ENCODE measurements at regions not wholly inside any gene's neighbourhood (a gene's known extent, or its start where the extent isn't known, plus 50 kb on each side); places are given as distances from the start of the nearest gene placed in this dataset.

DNA sequence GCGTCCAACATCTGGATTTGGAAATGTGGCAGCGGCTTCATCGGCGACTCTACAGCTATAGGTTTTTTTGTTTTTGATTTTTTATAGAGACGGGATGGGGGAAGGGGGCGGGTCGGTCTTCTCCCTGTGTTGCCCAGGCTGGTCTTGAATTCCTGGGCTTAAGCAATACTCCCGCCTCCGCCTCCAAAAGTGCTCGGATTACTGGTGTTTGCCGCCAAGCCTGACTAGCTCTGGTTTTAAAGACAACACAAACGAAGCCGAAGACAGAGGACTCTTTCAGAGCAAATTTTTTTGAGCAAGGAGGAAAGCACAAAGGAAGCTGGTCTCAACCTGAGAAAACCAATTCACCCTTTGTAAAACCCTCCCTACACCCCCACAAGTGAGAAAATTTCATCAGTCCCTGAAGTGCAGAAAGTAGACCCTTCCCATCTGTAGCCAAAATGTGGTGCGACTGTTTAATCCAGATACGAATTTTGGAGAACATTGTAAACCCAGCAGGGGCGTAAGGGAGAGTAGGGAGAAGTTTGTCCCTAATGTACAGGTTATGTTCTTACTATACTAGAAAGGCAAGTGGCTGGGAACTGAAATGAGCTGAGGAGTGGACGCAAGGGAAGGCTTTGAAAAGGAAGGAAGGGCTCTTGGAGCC is 185.9 kb downstream of the TRIM27 start:
- H3K4me3 Mint-ChIP-seq: peak overlapping the region in 2 of 3 experiments; percentile 14 to 32
- H3K9me3 Mint-ChIP-seq: peaks cover 24% of the 10 kb centered on the region
- peaks cover 6% of the 10 kb centered on the region for H3K4me1 Mint-ChIP-seq
- peaks cover 4% of the 10 kb centered on the region for H3K36me3 Mint-ChIP-seq (ENCODE audit: low read depth)
- peaks cover 86% of the 10 kb centered on the region for H3K27me3 Mint-ChIP-seq (ENCODE audit: low read depth)
- TF ChIP-seq, protein P1, sequence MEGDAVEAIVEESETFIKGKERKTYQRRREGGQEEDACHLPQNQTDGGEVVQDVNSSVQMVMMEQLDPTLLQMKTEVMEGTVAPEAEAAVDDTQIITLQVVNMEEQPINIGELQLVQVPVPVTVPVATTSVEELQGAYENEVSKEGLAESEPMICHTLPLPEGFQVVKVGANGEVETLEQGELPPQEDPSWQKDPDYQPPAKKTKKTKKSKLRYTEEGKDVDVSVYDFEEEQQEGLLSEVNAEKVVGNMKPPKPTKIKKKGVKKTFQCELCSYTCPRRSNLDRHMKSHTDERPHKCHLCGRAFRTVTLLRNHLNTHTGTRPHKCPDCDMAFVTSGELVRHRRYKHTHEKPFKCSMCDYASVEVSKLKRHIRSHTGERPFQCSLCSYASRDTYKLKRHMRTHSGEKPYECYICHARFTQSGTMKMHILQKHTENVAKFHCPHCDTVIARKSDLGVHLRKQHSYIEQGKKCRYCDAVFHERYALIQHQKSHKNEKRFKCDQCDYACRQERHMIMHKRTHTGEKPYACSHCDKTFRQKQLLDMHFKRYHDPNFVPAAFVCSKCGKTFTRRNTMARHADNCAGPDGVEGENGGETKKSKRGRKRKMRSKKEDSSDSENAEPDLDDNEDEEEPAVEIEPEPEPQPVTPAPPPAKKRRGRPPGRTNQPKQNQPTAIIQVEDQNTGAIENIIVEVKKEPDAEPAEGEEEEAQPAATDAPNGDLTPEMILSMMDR (IDR thresholded peaks at IDR 0.05; ENCODE audit: unreplicated experiment in 3 of 3): no peak
- H3K27ac Mint-ChIP-seq: no peak overlapping the region

DNA sequence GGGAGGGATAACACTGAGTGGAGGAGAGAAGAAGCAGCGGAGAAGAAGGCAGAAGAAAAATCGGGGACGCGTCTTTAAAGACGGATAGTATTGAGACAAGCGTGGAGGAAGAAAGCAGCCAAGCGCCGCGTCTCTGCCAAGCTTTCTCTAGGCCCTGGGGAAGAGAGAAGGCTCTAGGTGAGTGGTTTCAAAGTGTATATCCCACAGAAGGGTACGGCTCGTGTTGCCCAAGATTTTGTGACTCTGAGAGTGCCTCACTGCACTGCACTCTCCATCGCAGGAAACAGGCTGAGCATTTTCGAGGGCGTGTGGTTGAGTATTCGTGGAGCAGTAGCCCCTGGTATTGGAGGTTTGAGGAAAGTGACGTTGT is 185.4 kb downstream of the TRIM27 start:
- H3K4me1 Mint-ChIP-seq: peaks cover 6% of the 10 kb centered on the region
- peaks cover 86% of the 10 kb centered on the region for H3K27me3 Mint-ChIP-seq (ENCODE audit: low read depth)
- peak overlapping the region in 2 of 3 experiments; percentile 14 to 32 for H3K4me3 Mint-ChIP-seq
- no peak overlapping the region for H3K27ac Mint-ChIP-seq
- TF ChIP-seq, protein P1 (IDR thresholded peaks at IDR 0.05; ENCODE audit: unreplicated experiment in 3 of 3): no peak
- H3K9me3 Mint-ChIP-seq: peaks cover 24% of the 10 kb centered on the region
- H3K36me3 Mint-ChIP-seq (ENCODE audit: low read depth): peaks cover 4% of the 10 kb centered on the region

DNA sequence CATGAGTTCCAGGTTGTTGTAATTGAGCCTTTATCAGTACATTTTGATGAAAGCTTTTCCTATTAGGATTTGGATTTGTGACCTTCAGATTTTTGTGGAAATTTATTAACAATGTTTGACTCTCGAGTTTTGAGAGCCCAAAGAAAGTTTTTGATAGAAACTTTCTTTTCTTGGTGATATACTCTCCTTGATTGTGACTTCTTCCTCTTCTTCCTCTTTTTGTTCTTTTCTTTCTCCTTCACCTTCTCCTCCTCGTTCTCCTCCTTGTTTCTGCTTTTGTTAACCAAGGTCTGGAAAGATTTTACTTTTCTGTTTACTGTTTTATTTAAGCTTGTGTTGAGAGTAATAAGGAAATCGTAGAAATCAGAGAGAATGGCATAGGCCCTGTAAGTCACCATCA is 182.4 kb downstream of the TRIM27 start:
- Mint-ChIP-seq H3K4me1 (peaks cover 6% of the 10 kb centered on the region), H3K27me3 (ENCODE audit: low read depth) (peaks cover 86% of the 10 kb centered on the region), H3K27ac (no peak overlapping the region), H3K9me3 (peaks cover 23% of the 10 kb centered on the region), H3K4me3 (no peak overlapping the region), H3K36me3 (ENCODE audit: low read depth) (peaks cover 4% of the 10 kb centered on the region)
- TF ChIP-seq, protein P1 (IDR thresholded peaks at IDR 0.05; ENCODE audit: unreplicated experiment in 3 of 3): no peak

DNA sequence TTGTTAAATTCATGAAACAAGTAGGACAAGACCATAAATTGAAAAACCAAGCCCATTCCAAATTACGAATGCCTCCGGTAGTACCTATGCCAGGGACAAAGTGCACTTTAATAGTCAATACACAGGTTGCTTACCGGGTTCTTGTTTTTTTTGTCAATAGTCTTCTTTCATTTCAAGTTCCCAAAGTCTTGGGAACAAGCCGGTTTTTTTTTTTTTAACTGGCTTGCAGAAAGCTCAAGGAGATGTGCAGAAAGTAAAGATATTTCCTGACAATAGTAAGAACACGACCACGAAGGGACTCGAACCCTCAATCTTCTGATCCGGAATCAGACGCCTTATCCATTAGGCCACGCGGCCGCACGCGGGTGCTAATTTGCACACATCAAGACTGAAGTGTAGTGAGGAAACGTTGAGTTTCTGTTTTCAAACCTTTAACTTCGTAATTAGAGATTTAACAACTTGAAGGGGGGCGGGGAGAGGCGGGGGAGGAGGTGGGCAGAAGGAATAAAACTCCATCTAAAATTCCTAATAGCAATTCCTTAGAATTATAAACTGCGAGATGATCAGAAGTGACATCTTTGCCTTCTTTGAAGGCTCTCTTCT is 181.0 kb downstream of the TRIM27 start:
- Mint-ChIP-seq H3K36me3 (ENCODE audit: low read depth) (no peaks in the 10 kb centered on the region), H3K27ac (no peak overlapping the region), H3K27me3 (ENCODE audit: low read depth) (peaks cover 86% of the 10 kb centered on the region), H3K4me1 (peaks cover 6% of the 10 kb centered on the region), H3K4me3 (no peak overlapping the region), H3K9me3 (peaks cover 17% of the 10 kb centered on the region)
- TF ChIP-seq, protein P1 (IDR thresholded peaks at IDR 0.05; ENCODE audit: unreplicated experiment in 3 of 3): no peak

DNA sequence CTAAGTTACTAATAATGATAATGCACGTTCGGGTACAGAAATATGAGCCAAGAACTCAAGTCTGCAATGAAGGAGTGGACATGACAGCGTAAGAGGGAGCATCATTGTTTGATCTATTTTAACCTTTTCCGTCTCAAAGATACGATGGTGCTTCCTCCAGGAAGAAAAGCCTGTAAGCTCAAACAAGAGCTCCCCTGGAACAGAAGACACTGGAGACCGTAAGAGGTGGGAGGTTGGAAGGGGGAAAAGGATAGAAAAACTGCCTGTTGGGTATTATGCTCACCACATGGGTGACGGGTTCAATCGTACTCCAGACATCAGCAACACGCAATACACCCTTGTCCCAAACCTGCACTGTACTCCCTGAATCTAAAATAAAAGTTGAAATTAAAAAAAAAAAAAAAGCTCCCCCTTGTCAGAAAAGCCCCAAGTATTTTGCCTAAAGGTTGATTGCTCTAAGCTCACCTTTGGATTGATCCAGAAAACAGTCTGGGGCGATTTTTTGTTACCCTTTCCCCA is 180.5 kb downstream of the TRIM27 start:
- H3K4me3 Mint-ChIP-seq: no peak overlapping the region
- peaks cover 2% of the 10 kb centered on the region for H3K4me1 Mint-ChIP-seq
- H3K9me3 Mint-ChIP-seq: peaks cover 17% of the 10 kb centered on the region

More for the DNA sequence above, 180.5 kb downstream of the TRIM27 start:
- peaks cover 86% of the 10 kb centered on the region for H3K27me3 Mint-ChIP-seq (ENCODE audit: low read depth)
- peaks cover under 1% of the 10 kb centered on the region for H3K36me3 Mint-ChIP-seq (ENCODE audit: low read depth)
- TF ChIP-seq, protein P1 (IDR thresholded peaks at IDR 0.05; ENCODE audit: unreplicated experiment in 3 of 3): no peak
- no peak overlapping the region for H3K27ac Mint-ChIP-seq
